ENCODE measurements at regions not wholly inside any gene's neighbourhood (a gene's known extent, or its start where the extent isn't known, plus 50 kb on each side); places are given as distances from the start of the nearest gene placed in this dataset.

DNA sequence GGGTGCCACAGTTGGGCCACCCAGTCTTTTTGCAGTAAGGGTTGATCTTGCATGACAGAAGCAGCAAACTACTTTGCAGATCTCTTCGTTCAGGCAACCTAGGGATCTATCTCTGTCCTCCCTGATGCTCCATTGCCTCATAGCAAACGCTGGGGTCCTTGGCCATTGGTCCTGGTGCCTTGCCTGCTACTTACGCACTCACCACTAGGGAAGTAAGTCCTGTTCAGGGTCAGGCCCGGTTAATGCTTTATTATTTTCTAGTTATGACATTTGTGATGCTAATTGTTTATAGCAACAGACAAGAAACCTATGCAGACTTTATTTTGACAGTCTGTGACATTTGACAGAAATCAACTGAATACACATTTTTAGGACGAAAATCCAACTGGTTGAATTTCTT is 326.5 kb upstream of the FMN2 start:
- Histone ChIP-seq H3K23ac (ENCODE audit: insufficient read length) (no peak overlapping the region), H2BK12ac (ENCODE audit: low read depth, low read length) (no peak overlapping the region), H4K5ac (ENCODE audit: insufficient read length, low read depth, low read length) (no peak overlapping the region), H4K20me1 (replicated peaks in 1 of 2; ENCODE audit: control insufficient read depth in 1 of 2, insufficient read depth in 2 of 2, low read length in 2 of 2) (no peaks in the 10 kb centered on the region), H3K27ac (ENCODE audit: low read depth, low read length) (no peak overlapping the region), H3K18ac (ENCODE audit: extremely low read depth, low read length) (no peak overlapping the region), H2AFZ (ENCODE audit: low read length) (no peak overlapping the region), H3K9me3 (ENCODE audit: insufficient read depth in 2 of 2, low read depth in 1 of 2, low read length in 1 of 2) (no peaks in the 10 kb centered on the region), H3K23me2 (ENCODE audit: low read depth, low read length) (no peaks in the 10 kb centered on the region), H3K56ac (replicated peaks; ENCODE audit: insufficient read length, low read depth, low read length) (no peak overlapping the region), H4K91ac (replicated peaks; ENCODE audit: insufficient read length, low read length) (no peak overlapping the region), H3K79me2 (ENCODE audit: control insufficient read depth in 1 of 2, insufficient read depth in 2 of 2, low read length in 2 of 2) (no peaks in the 10 kb centered on the region), H3K36me3 (ENCODE audit: control insufficient read depth in 2 of 4, insufficient read depth in 4 of 4, low read length in 3 of 4) (no peaks in the 10 kb centered on the region), H2BK120ac (replicated peaks; ENCODE audit: low read depth, low read length) (no peak overlapping the region), H2AK5ac (ENCODE audit: low read depth, low read length) (no peak overlapping the region), H3K4me3 (ENCODE audit: extremely low read depth in 1 of 4, insufficient read depth in 2 of 4, low read depth in 3 of 4, low read length in 4 of 4) (no peak overlapping the region), H3K4me1 (replicated peaks in 1 of 4; ENCODE audit: control insufficient read depth in 3 of 4, insufficient read depth in 4 of 4, low read length in 3 of 4) (no peaks in the 10 kb centered on the region), H2BK15ac (ENCODE audit: low read length) (no peak overlapping the region), H3K79me1 (ENCODE audit: low read depth, low read length) (no peaks in the 10 kb centered on the region), H2BK5ac (ENCODE audit: low read depth, low read length) (no peak overlapping the region), H3K4me2 (ENCODE audit: insufficient read depth in 1 of 2, low read depth in 2 of 2, low read length in 2 of 2) (no peak overlapping the region), H3K9ac (replicated peaks in 1 of 4; ENCODE audit: extremely low read depth in 1 of 4, low read depth in 3 of 4, low read length in 3 of 4) (no peak overlapping the region), H4K8ac (ENCODE audit: extremely low read depth, insufficient read depth, low read length) (no peak overlapping the region), H3K27me3 (replicated peaks in 1 of 4; ENCODE audit: control insufficient read depth in 3 of 4, extremely low read depth in 1 of 4, insufficient read depth in 3 of 4, low read length in 3 of 4) (no peaks in the 10 kb centered on the region), H3K4ac (replicated peaks; ENCODE audit: insufficient read length, low read depth, low read length) (no peak overlapping the region), H3K14ac (ENCODE audit: insufficient read length) (no peak overlapping the region), H2BK20ac (ENCODE audit: low read length) (no peak overlapping the region)
- CTCF ChIA-PET (ENCODE audit: partially characterized antibody), result interaction anchor here (1.0 to 1.8 kb wide), 2 partner anchors 10 to 178 kb away, joined by 3 read pairs; no protein-coding TSS in a partner anchor
- no peak for FAIRE-seq
- POLR2A ChIA-PET (ENCODE audit: partially characterized antibody), result no interaction called here
- WGBS, 2 experiments (ENCODE audit: extremely low coverage in 1 of 2, insufficient coverage in 1 of 2, insufficient read length in 1 of 2, insufficient replicate concordance in 2 of 2, low coverage in 1 of 2, low lambda C conversion rate in 2 of 2, missing lambda C conversion rate in 1 of 2), result 86% methylated on average over 5 of the region's 5 CpGs; no CpG with 5 or more reads in 1 of the 2 experiments
- DNase-seq (ENCODE audit: low read depth in 1 of 2, low spot score in 2 of 2), result no peak
- TF ChIP-seq, protein P1, sequence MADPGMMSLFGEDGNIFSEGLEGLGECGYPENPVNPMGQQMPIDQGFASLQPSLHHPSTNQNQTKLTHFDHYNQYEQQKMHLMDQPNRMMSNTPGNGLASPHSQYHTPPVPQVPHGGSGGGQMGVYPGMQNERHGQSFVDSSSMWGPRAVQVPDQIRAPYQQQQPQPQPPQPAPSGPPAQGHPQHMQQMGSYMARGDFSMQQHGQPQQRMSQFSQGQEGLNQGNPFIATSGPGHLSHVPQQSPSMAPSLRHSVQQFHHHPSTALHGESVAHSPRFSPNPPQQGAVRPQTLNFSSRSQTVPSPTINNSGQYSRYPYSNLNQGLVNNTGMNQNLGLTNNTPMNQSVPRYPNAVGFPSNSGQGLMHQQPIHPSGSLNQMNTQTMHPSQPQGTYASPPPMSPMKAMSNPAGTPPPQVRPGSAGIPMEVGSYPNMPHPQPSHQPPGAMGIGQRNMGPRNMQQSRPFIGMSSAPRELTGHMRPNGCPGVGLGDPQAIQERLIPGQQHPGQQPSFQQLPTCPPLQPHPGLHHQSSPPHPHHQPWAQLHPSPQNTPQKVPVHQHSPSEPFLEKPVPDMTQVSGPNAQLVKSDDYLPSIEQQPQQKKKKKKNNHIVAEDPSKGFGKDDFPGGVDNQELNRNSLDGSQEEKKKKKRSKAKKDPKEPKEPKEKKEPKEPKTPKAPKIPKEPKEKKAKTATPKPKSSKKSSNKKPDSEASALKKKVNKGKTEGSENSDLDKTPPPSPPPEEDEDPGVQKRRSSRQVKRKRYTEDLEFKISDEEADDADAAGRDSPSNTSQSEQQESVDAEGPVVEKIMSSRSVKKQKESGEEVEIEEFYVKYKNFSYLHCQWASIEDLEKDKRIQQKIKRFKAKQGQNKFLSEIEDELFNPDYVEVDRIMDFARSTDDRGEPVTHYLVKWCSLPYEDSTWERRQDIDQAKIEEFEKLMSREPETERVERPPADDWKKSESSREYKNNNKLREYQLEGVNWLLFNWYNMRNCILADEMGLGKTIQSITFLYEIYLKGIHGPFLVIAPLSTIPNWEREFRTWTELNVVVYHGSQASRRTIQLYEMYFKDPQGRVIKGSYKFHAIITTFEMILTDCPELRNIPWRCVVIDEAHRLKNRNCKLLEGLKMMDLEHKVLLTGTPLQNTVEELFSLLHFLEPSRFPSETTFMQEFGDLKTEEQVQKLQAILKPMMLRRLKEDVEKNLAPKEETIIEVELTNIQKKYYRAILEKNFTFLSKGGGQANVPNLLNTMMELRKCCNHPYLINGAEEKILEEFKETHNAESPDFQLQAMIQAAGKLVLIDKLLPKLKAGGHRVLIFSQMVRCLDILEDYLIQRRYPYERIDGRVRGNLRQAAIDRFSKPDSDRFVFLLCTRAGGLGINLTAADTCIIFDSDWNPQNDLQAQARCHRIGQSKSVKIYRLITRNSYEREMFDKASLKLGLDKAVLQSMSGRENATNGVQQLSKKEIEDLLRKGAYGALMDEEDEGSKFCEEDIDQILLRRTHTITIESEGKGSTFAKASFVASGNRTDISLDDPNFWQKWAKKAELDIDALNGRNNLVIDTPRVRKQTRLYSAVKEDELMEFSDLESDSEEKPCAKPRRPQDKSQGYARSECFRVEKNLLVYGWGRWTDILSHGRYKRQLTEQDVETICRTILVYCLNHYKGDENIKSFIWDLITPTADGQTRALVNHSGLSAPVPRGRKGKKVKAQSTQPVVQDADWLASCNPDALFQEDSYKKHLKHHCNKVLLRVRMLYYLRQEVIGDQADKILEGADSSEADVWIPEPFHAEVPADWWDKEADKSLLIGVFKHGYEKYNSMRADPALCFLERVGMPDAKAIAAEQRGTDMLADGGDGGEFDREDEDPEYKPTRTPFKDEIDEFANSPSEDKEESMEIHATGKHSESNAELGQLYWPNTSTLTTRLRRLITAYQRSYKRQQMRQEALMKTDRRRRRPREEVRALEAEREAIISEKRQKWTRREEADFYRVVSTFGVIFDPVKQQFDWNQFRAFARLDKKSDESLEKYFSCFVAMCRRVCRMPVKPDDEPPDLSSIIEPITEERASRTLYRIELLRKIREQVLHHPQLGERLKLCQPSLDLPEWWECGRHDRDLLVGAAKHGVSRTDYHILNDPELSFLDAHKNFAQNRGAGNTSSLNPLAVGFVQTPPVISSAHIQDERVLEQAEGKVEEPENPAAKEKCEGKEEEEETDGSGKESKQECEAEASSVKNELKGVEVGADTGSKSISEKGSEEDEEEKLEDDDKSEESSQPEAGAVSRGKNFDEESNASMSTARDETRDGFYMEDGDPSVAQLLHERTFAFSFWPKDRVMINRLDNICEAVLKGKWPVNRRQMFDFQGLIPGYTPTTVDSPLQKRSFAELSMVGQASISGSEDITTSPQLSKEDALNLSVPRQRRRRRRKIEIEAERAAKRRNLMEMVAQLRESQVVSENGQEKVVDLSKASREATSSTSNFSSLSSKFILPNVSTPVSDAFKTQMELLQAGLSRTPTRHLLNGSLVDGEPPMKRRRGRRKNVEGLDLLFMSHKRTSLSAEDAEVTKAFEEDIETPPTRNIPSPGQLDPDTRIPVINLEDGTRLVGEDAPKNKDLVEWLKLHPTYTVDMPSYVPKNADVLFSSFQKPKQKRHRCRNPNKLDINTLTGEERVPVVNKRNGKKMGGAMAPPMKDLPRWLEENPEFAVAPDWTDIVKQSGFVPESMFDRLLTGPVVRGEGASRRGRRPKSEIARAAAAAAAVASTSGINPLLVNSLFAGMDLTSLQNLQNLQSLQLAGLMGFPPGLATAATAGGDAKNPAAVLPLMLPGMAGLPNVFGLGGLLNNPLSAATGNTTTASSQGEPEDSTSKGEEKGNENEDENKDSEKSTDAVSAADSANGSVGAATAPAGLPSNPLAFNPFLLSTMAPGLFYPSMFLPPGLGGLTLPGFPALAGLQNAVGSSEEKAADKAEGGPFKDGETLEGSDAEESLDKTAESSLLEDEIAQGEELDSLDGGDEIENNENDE (IDR thresholded peaks at IDR 0.05; ENCODE audit: insufficient replicate concordance, low read length), result no peak

Measured in H1 (cell line).